ENCODE measurements at regions not wholly inside any gene's neighbourhood (a gene's known extent, or its start where the extent isn't known, plus 50 kb on each side); places are given as distances from the start of the nearest gene placed in this dataset.

- TF ChIP-seq EZH2 (IDR thresholded peaks at IDR 0.05) (no peak), POLR2AphosphoS5 (IDR thresholded peaks at IDR 0.05; ENCODE audit: borderline replicate concordance, low read depth, low read length) (no peak), FOXP2 (optimal IDR thresholded peaks at IDR 0.05; ENCODE audit: control extremely low read depth, extremely low read length, insufficient read depth) (no peak)
Measured at GRCh38 chr2:67641312-67642045, 244.3 kb downstream of the ETAA1 start.

All from SK-N-MC (cell line).